HG03108 (cell line): ENCODE measurements at regions not wholly inside any gene's neighbourhood (a gene's known extent, or its start where the extent isn't known, plus 50 kb on each side); places are given as distances from the start of the nearest gene placed in this dataset.

Experiments used
- ATAC-seq: cut with Tn5 transposase; IDR thresholded peaks from one replicate; pipeline ENCODE4 v1.9.1; 2021; ENCODE audit warnings: moderate library complexity; ENCODE audit not compliant: unreplicated experiment

DNA sequence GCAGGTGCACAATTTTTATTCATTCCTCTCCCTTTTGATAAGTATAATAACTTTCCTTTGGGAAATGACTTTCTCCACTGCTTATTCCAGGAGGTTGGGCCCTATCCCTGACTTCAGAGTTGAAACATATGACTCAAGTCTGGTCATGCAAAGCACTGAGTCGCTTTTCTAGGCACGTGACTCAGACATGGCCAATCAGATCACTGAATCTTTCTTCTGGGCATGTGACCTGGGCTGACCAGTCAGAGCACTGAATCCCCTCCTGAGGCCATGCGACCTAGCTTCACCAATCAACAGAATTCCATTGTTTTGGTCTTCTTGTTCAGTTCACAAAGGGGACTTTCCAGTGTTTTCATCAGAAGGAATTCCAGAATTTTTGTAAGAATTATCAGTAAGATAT lies 377.1 kb upstream of the KITLG start:
- no peak for ATAC-seq

DNA sequence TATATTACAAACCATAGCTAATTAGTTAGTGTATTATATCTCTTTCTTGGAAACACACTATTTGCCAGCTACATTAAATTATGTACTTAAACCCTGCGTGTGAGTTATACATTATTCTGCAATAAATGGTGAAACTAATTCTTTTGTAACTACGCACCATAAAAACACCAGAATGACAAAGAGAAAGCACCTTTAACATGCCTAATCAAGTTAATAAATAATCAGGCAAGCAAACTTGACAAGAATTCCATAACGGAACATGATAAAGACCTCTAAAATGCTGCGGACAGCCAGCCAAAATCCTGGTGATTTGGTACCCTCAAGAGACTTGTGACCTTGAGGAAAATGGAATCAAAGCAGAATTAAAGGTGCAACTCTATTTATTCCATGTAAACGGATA lies 375.3 kb upstream of the KITLG start:
- ATAC-seq, result no peak

DNA sequence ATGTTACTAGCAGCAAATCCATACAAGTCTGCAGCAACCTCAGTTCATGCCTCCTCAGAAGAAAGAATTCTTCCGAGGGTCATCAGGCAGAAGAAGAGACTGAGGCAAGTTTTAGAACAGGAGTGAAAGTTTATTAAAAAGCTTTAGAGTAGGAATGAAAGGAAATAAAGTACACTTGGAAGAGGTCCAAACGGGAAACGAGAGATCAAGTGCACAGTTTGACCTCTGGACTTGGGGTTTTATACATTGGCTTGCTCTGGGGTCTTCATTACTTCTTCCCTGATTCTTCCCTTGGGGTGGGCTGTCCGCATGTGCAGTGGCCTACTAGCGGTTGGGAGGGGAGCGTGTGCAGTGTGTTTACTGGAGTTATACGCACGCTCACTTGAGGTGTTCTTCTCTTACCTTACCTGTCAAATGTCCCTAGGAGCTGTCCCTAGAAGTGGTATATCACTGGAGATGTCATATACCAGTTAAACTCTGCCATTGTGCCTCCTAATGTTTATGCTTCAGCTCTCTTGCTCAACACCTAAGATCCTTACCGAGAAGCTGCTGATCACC lies 372.8 kb upstream of the KITLG start:
- no peak for ATAC-seq

DNA sequence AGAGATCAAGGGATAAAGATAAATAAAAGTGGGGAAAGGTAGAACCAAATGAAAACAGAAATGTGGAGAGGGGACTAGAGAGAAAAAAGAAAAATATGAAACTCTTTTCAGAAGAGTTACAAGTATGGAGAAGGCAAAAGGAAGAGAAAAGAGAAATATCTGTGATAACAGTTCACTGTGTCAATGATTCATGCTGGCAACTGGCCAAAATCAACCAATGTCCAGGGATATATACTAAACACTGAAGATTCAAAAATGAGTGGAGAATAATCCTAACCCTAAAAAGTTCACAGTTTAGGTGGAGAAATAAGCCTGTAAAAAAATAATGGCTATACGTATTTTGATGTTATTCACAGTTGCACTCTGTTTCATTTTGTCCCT lies 372.3 kb upstream of the KITLG start:
- no peak for ATAC-seq

- ATAC-seq, result no peak
Measured at GRCh38 chr12:88951860-88952561, 371.7 kb upstream of the KITLG start.

- no peak for ATAC-seq
Measured at GRCh38 chr12:88951177-88951576, 370.9 kb upstream of the KITLG start.

DNA sequence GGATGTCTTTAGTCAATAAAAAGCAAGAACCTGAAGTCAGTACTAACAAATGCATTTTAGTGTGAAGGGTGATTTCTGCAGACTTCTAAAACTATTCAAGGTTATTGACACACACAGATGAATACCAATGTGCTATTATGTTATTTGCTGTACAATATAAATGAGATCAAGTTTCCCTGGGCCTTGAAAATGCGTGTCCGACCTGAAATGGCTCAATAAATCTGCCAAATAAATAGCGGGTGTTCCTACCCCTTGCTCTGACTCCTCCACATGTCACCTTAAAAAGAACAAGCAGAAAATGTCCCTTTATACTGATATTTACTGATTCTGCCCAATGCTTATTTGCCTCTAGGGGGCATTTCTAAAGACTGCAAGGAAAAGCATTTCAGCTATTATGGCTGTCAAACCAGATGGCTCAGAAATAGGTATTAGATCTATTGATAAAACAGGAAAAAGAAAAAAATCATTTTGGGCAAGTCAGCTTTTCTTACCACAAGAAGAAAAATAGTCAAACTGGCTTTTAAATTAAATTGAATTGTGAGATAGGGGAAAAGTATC lies 367.3 kb upstream of the KITLG start:
- no peak for ATAC-seq

DNA sequence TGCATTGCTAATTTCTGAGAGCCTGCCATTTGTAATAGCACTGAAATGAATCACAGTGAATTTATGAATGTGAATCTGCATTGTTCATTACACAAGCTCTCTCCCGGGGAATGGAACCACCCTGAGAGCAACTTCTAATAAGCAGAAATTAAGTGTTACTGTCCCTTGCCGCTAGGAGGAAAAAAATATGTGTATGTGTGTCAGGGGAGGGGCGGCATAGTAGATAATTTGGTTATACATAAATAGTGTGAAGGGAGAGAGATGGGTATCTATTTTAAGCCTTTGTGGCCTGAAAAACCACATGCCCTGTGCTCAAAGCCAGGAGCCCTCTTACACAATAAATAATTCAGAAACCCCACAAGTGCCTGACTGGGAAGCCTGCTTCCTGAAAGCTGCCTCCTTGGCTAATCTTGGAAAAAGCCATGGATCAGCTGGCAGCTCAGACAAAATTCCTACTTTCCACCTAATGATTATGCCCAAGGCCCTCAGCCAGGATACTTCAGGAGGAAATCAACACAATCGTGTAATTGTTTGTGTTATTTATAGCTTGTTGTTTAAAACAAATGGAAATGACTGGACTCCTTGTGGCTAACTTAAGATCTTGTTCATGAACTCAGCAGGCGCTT lies 366.2 kb upstream of the KITLG start:
- ATAC-seq, result no peak

DNA sequence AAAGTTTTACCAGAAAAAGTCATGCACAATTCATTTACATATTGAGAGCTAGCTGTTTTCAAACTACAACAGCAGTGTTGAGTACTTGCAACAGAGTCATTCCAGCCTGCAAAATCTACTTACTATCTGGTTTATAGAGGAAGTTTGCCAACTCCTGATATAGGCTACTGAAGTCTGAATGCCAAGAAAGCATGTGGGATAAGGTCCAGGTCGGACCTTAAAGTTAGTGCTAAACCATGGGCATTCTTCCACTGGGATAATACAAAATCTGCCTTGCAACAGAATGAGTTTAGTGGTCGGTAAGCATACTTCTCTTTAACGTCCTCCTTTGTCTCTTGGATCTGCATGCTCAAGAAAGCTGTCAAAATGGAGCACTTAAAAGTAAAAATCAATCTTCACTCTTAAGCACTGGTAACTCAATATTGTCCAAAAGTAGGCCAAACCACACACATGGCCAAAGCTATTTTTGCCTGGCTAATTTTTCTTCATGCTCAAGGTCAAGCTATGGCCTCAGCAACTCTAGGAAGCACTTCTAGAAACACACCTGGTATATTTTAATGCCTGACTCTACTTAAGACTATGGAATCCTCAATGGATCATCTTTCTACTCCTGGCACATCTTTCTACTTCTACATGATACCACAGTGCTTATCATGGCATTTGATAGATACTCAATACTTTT lies 364.9 kb upstream of the KITLG start:
- ATAC-seq, result no peak

- no peak for ATAC-seq
Measured at GRCh38 chr12:88944397-88944796, 364.1 kb upstream of the KITLG start.

- no peak for ATAC-seq
Measured at GRCh38 chr12:88940854-88941253, 360.6 kb upstream of the KITLG start.

DNA sequence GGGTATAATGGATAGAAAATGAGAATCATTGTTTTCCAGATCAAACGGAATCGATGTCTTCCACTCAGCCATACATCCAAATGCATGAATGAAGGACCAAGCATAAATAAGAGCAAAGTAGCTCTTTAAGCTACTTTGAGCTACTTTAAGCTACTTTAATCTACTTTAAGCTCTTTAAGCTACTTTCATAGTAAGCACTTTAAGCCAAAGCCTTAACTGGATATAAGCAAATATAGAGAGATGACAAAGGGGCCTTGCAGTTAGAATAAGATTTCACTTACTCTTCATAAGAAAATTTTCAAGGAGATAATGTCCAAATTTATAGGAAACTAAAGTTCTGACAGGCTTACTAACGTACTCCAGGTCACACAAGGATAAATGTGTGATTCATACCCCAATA lies 355.6 kb upstream of the KITLG start:
- no peak for ATAC-seq

DNA sequence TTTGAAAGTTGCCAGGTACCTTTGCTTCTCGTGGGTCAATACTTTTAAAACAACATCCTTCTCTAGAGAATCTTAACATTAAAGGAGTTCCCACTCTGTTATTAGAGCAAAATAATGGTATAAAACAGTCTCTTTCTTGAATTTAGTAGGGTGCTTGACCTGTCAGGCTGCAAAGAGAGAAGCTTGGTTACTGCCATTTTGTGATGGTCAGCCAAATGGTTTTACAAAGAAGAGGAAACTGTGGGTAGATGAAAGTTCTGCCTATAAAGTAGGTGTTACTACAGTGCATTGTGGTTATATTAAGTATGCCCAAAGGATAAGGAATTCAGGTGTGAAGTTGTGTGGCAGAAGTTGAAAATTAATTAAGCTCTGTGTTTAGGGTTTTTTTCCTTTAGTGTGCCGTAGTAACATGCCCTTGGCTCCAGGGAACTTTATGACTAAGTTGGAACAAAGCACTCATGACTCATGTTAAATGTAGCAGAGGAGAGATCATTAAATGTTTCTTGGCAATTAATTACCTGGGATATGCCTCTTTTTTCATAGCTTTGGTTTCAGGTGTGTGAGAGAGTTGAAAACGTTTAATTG lies 354.0 kb upstream of the KITLG start:
- no peak for ATAC-seq

DNA sequence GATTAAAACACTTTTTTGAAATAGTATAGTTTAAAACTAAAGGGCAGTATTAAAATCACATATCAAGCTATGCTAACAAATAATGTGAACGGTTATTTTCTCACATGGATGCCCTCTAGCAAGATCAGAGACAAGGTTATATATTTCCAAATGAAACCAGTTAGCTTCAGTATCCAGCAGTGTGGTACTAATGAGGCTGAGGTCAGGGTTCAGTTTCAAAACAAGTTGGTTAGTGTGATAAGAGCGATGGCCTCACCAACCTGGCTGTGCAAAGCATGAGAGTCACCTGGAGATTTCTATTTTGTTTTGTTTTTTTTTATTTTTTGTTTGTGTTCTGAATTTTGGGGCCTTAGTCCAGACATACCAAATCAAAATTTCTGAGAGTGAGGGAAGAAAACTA lies 352.2 kb upstream of the KITLG start:
- no peak for ATAC-seq

- no peak for ATAC-seq
Measured at GRCh38 chr12:88931598-88931997, 351.3 kb upstream of the KITLG start.

- ATAC-seq, result no peak
Measured at GRCh38 chr12:88925454-88925853, 345.2 kb upstream of the KITLG start.

GRCh38 chr12:88924162-88924561 lies 343.9 kb upstream of the KITLG start:
- ATAC-seq, result no peak

GRCh38 chr12:88923631-88924030 lies 343.4 kb upstream of the KITLG start:
- no peak for ATAC-seq

- ATAC-seq, result no peak
Measured at GRCh38 chr12:88922816-88923215, 342.5 kb upstream of the KITLG start.

DNA sequence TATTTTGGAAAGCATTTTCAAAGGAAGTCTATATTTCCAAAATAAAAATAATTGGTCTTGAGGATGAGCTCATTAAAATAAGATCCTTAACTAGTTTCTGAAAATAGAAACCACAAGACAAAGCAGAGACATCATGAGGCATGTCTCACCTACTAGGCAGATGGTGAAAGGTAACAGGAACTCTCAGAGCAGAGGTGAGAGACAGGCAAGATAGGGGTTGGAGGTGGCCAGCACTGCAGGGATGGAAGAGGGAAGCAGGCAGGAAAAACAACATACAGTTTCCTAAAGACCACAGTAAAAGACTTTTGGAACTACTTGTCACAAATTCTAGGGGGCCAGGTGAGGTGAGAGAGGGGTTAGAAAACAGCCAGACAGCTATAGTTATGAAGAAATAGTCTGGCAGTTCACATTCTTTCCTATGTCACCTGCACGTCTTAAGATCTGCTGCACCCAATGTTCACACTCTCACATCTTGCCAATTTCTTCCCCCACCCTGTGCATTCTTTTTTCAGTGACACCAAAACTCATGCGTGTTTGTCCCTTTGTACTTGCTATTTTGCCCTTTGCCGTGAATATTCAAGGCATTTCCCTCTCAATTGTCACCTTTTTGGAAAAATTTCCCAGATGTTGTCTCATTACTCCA lies 341.7 kb upstream of the KITLG start:
- ATAC-seq, result no peak

DNA sequence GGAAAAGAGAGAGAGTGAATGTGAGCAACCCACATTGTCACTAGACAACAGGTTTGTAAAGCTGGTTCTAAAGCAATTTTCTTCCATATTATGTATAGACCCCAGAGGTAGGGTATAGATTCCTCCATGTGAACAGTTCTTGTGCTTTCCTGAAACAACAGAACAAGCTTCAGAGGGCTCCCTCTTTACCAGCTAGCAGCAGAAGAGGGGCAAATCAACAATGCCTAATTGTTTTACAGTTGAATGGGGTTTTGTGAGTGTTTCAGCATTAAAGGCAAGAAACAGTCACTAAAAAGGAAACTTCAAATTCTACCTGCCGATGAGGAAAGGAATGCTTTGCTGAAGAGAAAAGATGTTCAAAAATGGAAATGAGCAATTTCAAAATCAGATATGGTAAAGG lies 341.2 kb upstream of the KITLG start:
- no peak for ATAC-seq
